Prostate gland (tissue), 2 donors: ENCODE measurements at regions not wholly inside any gene's neighbourhood (a gene's known extent, or its start where the extent isn't known, plus 50 kb on each side); places are given as distances from the start of the nearest gene placed in this dataset.

Experiments used
- POLR2A ChIP-seq: fragments of 450-650 bp; IDR thresholded peaks from one replicate; pipeline ENCODE4 v1.6.1; 2016; ENCODE audit warnings: antibody characterized with exemption, mild to moderate bottlenecking
- POLR2AphosphoS5 ChIP-seq: sonication (generic); formaldehyde crosslinking; IDR thresholded peaks from one replicate; pipeline ENCODE4 v1.6.1; 2017; ENCODE audit warnings: antibody characterized with exemption
- TF ChIP-seq, protein P1 (sequence below), 4 experiments: fragments of 200-600 bp in 2 of 4; fragments of 450-650 bp in 2 of 4; sonication (generic) in 2 of 4; IDR thresholded peaks; 1 replicate in 3 of 4; 2 replicates in 1 of 4; pipeline ENCODE4 v1.5.1; 2016 to 2019; ENCODE audit warnings: antibody characterized with exemption in 4 of 4, mild to moderate bottlenecking in 2 of 4, moderate library complexity in 2 of 4

DNA sequence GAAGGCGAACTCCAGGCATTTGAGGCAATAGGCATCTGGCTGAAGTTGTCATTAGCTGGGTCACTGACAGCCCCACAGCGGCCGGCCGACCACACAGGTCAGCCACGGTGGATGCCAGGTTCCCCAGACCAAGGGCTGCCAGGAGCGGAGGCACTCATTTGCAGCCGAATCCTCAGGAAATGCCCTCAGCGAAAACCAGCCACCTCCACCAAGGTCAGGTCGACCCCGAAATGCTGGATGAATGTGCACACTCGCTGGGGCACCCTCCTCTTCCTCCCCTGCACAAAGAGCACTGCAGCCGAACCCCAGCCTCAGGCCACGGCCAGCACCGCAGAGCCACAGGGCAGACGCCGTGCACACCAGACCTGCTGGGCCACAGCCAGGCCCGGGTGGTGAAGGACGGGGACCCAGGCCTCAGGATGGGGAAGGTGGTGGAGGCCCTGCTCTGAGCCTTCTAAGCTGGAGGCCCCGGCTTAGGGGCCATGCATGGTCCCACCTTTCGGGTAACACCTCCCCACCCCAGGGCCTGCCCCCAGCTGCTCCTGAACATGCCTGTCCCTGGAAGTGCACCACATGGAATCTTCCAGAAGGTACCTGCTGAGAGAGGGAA lies 206.0 kb downstream of the BRD1 start:
- TF ChIP-seq POLR2A (no peak), POLR2AphosphoS5 (no peak)
- TF ChIP-seq, protein P1, sequence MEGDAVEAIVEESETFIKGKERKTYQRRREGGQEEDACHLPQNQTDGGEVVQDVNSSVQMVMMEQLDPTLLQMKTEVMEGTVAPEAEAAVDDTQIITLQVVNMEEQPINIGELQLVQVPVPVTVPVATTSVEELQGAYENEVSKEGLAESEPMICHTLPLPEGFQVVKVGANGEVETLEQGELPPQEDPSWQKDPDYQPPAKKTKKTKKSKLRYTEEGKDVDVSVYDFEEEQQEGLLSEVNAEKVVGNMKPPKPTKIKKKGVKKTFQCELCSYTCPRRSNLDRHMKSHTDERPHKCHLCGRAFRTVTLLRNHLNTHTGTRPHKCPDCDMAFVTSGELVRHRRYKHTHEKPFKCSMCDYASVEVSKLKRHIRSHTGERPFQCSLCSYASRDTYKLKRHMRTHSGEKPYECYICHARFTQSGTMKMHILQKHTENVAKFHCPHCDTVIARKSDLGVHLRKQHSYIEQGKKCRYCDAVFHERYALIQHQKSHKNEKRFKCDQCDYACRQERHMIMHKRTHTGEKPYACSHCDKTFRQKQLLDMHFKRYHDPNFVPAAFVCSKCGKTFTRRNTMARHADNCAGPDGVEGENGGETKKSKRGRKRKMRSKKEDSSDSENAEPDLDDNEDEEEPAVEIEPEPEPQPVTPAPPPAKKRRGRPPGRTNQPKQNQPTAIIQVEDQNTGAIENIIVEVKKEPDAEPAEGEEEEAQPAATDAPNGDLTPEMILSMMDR (IDR thresholded peaks at IDR 0.05): no peak
